ENCODE measurements at regions not wholly inside any gene's neighbourhood (a gene's known extent, or its start where the extent isn't known, plus 50 kb on each side); places are given as distances from the start of the nearest gene placed in this dataset.

DNA sequence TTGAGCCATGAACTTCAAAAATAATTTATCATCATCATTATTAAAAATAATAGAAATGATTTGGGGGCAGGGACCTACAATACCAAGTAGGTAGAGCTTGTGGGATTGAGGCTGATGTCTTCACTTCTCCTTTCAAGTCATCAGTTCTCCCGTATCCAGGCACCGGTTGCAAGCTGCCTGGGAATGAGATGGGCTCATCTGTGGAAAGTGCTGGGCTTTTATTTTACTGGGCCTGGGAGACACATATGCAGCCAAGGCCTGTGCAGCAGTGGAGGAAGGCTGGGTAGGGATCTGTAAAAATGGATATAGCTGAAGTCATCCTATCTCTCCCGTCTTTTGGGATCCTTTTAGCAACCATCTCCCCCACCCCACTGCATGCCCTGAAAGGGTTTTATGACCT is 284.1 kb upstream of the CLINT1 start:
- no peak for DNase-seq (ENCODE audit: low read depth in 4 of 4, low spot score in 3 of 4)

DNA sequence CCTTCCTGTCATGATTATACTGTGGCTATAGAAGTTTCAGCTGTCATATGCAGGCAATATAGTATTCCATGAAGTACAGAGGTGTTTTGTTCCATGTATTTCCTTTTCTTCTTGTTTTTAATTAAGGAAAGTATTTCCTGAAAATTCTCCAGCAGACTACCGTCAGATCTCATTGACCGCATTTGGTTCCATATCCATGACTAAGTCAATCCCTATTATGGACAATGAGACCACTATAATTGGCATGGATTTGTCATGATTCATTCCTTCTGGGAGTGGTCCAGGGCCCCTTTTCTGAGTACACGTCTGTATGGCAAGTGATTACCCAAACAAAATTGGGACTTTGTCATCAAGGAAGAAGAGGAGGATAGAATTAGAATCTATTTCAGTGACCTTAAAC is 283.2 kb upstream of the CLINT1 start:
- no peak for DNase-seq (ENCODE audit: low read depth in 4 of 4, low spot score in 3 of 4)

DNA sequence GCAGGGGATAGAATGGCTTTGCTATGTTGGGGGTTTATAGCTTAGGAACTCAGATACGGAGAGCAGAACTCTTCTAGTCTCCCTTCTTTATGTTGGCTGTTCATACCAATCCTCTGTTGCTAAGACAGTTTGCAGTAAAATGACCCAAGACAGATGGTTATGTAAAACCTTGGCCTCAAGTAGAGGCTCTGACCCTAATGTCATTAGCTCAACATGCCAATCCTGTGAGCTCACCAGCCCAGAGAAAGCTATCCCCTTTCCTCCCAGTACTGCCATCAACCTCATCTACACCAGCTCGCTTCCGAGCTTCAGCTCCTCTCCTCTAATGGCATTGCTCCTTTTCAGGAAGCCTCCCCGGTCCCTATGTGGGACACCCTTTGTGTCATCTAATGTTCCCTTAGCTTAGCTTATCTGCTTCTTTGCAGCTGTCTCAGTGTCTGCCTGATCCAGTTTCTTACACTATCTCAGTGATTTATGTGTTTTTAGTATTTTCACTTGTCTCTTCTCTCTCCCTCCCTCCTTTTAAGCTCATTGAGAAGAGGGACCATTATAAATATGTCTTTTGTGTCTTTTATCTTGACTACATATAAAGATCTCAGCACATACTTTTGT is 281.3 kb upstream of the CLINT1 start:
- no peak for DNase-seq (ENCODE audit: low read depth in 4 of 4, low spot score in 3 of 4)

DNA sequence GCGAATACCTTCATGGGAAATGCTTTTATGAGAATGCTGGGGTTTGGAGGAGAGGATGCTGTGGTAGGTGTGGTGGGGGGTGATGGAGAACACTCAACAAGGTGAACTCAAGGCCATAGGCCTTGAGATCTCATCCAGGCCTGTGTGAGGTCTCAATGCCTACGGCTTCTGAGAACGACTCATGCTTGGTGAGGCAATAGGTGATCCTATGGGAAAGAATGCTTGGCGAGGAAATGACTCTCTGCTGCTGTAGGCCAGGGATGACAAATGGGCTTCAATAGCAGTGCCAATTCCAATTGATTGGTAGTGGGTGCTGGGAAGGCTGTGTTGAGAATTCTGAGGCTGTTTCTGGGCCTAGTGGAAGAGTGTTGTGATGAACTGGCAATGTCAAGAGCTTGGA is 280.2 kb upstream of the CLINT1 start:
- DNase-seq (ENCODE audit: low read depth in 4 of 4, low spot score in 3 of 4): no peak

DNA sequence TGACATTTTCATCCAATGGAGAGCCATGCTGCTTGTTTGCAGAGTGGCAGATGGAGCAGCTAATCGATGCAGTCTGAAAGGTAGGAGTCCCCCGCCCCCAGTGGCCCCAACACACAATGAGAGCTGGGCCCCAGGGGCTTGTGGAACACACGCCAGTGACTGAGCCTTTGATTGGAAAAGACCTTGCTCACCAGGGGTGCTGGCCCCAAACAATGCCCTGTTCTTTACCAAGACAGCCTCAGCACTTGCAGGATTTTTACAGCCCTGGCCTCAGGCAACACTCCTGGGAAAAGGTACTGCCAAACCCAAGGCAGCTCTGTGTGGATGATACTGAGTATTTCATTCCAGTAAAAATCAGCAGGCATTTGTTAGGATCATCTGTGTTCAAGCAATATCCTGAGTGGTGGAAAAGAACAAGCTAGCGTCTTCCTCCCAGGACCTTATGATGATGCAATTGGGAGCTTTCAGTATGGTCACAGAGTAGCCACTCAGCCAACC is 276.8 kb upstream of the CLINT1 start:
- DNase-seq (ENCODE audit: low read depth in 4 of 4, low spot score in 3 of 4): no peak

DNA sequence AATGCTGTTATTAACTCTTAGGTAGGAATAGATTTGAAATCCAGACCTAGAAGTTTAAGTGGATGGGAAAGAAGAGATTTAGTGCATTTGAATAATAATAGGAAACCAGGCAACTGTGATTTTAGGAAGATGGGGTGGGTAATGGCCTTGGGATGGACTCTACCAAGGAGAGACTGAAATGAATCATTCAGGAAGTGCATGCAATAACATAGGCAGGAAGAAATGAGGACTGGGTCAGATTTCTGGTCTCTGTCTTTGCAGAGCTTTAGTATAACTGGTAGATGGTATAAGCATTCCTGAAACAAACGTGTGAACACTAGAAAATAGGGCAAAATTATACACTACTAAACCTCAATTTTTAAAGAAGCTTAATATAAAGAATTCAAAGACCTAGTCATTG is 274.4 kb upstream of the CLINT1 start:
- no peak for DNase-seq (ENCODE audit: low read depth in 4 of 4, low spot score in 3 of 4)

DNA sequence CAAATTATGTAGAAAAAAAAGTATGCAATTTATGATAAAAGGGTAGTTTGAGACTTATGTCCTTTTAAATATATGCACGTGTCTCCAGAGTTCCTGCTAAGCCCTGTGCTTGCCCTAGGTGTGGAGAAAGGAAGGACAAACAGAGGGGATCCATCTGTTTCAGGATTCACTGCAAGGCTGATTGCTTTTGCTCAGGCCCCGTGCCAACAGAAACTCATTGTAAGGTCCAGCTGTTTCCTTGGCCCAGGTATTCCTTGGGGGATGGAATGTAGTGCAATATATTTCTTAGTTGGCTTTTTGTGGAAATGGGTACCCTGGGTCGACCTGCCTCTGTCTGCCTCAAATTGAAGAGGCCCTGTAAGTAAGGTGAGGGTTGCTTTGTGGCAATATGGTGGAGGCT is 268.6 kb upstream of the CLINT1 start:
- DNase-seq (ENCODE audit: low read depth in 4 of 4, low spot score in 3 of 4): no peak

DNA sequence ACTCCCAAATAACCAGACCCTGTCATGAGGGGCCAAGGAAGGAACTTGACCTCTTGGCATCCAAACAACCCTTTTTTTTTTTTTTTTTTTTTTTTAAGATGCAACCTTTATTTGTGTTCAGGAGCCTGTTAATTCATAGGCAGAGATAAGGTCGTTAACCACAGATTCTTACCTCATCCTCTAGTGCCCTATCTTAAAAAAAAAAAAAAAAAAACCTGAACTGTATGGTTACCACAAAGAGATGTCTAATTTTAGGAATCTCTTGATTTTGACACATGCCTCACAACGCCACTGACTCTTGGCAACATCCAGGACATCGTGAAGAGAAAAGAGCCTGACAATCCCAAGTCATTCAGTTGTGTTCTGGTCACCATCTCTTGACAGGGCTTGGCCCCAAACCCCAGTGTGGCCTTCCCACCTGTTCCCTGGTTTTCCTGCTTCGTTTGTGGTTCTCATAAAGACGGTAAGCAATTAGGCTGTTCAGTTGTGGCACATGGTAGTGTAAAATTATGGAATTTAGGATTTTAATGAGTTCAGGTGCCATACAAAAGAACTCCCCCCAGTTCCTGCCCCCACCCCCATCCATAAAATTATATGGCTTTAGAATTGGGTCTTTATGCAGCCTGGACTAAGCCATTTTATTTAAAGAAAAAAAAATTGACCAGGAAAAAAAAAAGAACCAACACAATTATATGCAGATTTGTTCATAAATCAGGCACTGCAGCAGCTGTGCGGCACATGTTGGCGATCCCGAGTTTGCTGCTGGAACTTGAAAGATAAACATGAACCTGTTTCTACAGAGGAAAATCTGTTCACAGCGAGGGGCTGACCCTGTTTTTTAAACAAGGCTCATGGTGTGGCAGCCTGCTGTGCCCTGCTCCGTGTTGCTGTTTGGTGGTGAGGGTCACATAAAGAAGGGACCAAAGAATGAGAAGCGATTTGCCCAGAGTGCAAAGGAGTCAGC is 267.8 kb upstream of the CLINT1 start:
- DNase-seq (ENCODE audit: low read depth in 4 of 4, low spot score in 3 of 4): no peak

DNA sequence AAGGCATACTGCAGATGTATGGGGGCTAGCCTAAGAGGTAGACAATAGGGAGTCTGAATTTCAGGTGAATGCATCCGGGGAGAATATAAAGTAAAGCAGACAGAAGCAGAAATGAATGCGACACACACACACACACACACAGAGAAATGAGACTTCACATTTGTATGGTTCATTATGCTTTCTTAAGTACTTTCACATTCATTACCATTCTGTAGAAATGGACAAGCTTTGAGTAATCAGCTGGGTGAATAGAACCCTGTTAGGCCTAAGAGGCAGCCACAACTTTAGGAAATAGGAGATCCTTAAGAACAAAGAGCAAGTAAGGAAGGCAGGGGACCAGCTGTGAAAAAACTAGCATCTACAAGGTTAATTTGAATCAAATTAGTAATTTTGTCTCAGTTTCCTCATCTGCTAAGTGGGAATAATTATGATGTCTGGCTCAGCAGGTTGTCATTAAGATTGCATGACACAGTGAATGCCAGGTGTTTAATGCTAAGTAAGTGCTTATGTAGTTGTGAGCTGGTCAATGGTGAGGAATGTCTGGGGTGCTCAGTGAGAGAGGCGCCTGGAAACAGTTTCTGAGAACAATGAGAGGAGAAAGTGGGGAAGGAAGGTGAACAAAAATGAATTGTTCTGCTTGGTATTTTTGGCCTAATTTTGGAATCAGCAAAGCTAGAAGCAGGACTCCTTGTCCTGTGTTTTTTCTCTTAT is 265.8 kb upstream of the CLINT1 start:
- DNase-seq (ENCODE audit: low read depth in 4 of 4, low spot score in 3 of 4): no peak

DNA sequence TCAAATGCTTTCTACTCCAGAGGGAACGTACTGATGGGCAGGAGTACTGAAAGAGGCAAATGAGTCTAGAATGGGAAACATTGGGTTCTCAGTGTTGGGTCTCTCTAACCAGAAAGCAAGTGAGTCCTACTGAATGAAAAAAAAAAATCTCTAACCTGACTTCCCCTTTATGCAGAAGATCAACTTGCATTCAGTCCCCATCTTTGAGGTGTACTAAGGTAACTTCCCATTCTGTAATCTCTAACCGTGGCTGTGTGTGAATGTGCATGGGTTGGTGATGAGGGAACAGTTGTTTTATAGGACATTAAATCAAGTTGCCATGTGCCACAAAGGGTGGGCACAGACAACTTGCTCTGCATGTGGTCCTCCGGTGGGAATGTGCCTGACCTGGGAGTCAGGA is 264.6 kb upstream of the CLINT1 start:
- DNase-seq (ENCODE audit: low read depth in 4 of 4, low spot score in 3 of 4): no peak

DNA sequence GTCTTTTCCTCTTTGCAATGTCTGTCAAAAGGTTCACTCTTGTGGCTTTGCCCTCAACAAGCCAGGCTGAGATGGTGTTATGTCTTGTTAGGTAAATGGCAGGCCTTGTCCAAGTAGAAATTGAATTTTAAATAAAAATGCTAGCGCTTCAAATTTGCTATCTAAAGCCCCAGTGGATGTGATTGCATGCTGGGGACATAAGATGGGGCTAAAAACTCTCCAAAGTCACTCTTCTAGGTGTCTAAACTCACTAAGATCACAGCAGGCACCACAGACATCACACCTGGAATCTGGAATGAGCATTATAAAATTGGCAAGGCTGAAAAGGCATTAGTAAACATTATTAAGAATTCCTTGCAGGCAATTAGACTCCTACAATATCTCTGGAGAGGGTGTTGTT is 262.7 kb upstream of the CLINT1 start:
- no peak for DNase-seq (ENCODE audit: low read depth in 4 of 4, low spot score in 3 of 4)

DNA sequence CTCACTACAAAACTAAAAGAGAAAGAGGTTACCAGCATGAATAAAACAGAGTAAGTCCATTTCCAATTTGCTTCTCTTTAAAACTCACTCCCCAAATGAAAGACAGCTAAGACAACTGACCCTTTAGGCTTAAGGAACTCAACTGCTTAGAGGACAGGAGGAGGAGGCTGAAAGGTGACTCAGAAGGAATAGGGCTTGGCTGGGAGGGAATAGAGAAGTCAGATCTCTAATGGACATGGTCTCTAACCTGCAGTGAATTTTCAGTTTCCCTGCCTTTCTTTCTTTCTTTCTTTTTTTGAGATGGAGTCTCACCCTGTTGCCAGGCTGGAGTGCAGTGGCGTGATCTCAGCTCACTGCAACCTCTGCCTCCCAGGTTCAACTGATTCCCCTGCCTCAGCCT is 261.8 kb upstream of the CLINT1 start:
- no peak for DNase-seq (ENCODE audit: low read depth in 4 of 4, low spot score in 3 of 4)

DNA sequence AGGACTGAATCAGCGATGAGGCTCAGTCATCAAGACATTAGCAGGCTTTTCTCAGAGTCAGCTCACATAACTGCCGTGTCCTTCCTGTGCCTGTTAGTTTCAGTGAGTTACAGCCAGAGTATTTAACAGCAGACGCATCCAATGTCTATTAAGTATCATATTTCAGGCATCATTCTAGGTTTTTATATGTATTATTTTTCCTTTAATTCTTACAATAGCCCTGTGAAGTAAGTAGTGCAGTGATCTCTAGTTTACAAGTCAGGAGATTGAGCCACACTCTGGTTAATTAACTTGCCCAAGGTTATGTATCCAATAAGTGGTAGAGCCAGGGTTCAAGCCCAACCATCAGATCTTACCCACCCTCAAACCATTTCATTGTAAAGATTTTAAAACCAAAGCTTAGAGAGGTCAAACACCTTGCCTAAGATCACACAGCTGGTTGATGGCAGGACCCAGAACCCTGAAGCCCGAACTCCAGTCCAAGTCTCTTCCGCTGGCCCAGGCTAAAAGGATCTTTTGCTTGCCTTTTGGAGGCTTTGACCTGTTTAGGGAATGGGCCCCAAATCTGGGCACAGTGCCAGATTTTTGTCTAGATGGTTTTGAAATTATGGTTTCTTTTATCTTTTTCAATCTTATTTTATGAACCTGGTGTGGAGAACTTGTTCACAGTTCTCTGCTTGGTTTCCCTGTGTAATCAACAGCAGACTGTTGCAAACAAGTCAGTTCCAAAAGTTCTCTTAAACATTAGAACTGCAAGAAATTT is 261.2 kb upstream of the CLINT1 start:
- DNase-seq (ENCODE audit: low read depth in 4 of 4, low spot score in 3 of 4): no peak

DNA sequence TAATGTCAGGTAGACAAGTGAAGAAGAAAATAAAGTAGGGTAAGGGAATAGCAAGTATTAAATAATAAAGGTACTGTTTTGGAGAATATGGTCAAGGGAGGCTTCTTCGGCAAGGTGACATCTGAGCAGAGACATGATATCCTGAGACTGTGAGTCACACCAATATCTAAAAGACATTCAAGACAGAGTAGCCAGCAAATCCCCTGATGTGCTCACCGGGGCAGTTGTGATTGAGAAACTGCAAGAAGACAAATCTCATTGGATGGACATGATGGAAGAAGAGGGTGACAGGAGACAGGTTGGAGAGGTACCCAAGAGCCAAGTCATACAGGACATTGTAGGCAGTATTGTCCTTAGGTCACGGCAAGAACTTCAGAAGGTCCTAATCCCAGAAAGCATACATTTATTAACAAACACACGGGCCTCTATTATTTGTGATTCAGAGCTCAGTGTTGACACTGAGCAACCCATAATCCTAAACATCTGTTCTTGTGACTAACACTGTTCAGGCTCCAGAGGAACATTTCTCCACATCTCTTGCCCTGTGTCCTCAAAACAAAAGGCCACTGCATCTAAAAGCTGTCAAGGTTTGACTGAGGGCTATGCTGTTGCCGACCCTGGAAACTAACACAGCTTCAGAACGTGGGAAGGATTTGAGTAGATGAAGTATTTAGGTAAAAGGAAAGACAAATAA is 258.7 kb upstream of the CLINT1 start:
- no peak for DNase-seq (ENCODE audit: low read depth in 4 of 4, low spot score in 3 of 4)

DNA sequence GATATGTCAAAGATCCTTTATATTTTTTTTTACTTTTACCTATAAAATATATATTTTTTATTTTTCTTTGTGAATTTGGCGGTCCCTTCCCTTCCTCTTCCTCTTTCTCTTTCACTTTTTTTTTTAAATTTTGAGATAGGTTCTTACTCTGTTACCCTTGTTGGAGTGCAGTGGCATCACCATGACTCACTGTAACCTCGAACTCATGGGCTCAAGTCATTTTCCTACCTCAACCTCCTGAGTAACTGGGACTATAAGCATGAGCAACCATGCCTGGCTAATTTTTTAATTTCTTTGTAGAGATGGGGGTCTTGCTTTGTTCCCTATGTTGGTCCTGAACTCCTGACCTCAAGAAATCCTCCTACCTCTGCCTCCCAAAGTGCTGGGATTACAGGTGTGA is 258.0 kb upstream of the CLINT1 start:
- no peak for DNase-seq (ENCODE audit: low read depth in 4 of 4, low spot score in 3 of 4)

DNA sequence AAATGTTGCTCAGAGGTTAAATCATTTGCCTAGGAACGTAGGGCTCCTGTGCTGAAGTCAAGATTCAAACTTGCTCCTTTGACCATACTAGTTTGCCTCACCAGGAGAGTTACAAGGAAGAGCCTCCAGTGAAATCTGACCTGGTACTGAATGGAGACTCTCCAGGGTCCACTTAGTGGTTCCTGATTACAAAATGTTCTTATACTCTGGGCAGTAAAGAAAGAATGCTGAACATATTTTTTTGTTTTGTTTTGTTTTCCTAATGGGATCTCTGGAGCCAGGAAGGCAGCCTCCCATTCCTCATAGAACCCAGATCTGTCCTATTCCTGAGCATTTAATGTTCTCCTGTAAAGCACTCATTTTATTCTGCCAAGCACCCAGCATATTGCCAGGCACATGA is 256.5 kb upstream of the CLINT1 start:
- no peak for DNase-seq (ENCODE audit: low read depth in 4 of 4, low spot score in 3 of 4)

DNA sequence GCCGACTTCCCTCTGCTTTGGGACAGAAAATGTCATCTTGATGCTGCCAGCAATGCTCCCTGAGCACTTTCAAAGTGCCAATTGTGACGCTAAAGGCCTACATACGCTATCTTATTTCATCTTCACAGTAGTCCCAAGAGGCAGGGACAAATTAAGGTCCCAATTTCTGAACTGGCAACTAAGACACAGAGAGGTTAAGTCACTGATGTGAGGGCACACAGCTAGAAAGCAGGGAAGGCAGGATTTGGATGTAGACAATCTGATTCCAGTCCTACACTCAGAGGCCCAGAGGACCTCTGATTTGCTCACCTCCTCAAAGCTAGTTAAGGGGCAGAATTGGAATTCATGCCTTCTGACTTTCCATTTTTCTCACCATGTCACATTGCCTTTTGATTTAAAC is 249.2 kb upstream of the CLINT1 start:
- no peak for DNase-seq (ENCODE audit: low read depth in 4 of 4, low spot score in 3 of 4)

DNA sequence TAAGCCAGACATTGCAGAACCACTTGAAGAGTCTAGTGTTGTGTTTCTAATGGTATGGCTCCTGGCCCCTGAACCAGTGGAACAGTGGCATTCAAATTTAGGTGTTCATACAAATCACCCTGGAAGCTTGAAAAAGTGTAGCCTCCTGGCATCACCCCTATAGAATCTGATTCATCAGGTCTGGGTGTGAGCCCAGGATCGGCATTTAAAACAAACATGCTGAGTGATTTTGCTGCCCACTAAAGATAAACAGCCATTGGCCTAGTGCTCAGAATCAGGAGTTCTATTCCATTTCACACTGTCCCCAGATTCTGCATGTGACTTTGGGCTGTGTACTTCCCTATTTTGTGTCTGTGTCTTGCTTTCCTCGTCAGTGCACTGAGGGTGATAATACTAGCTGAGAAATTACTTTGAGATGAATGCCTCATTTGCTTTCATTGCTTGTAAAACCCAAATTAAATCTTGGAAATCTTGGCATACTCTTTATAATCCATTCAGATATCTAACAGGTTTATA is 241.5 kb upstream of the CLINT1 start:
- DNase-seq (ENCODE audit: low read depth in 4 of 4, low spot score in 3 of 4): no peak

DNA sequence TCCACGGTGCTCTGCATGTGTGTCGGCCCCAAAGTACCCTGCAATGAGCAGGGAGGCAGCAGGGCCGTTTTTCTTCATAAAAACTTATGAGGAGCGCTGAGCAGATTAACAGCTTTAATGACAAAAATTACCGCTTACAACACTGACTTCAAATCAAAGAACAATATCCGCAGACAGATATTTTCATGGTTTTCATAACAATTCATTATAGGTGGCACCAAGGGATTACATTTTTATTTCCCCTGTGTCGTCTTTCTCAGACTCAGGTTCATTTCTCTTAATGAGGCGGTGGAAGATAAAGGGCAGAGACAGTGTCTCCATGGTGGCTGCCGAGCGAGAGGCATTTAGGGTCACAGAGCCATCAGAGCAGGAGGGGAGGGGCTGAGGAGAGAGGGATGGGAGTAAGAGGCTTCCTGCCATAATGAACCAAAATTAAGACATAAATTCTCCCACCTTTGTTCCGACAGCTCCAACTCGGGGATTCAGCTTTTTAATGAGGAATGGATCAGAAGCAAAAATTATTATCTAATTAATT is 240.7 kb upstream of the CLINT1 start:
- DNase-seq (ENCODE audit: low read depth in 4 of 4, low spot score in 3 of 4): no peak

DNA sequence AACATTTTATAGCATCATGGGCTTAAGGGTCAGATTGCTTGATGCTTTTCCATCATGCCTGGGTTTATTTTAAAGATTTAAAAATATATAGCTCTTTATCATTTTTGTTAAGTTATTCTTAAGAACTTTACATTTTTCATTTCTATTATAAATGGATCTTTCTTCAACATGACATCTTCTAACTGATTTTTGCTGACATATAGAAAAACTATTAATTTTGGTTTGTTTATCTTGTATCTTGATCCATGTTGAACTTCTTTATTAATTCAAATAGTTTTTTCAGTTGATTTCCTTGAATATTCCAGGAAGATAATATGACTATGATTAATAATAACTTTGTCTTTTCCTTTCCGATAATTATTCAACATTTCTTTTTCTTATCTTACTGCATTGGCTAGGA is 237.9 kb upstream of the CLINT1 start:
- DNase-seq (ENCODE audit: low read depth in 4 of 4, low spot score in 3 of 4): no peak

Measured in left renal pelvis (tissue), 4 donors.